Upper lobe of left lung (tissue), 6 donors: ENCODE measurements at regions not wholly inside any gene's neighbourhood (a gene's known extent, or its start where the extent isn't known, plus 50 kb on each side); places are given as distances from the start of the nearest gene placed in this dataset.

Experiments
- ATAC-seq, 2 donors: fragments of 200-7000 bp; cut with Tn5 transposase; one replicate each; pipeline ENCODE4 v1.9.1; 2022; ENCODE audit warnings: mild to moderate bottlenecking in 2 of 2, moderate library complexity in 2 of 2; ENCODE audit not compliant: low FRiP score in 2 of 2
- DNase-seq, 2 donors: peaks; one replicate each; pipeline ENCODE4 v3.0.0-alpha.2; 2019 to 2020
- H3K27ac ChIP-seq, 4 donors: fragments of 200-600 bp; sonication (generic); one replicate each; pipeline ENCODE4 v1.5.1; 2016 to 2019
- H3K27me3 ChIP-seq, 4 donors: fragments of 200-600 bp; sonication (generic); one replicate each; pipeline ENCODE4 v1.5.1; 2017 to 2019
- H3K36me3 ChIP-seq, 4 donors: fragments of 200-600 bp; sonication (generic); one replicate each; pipeline ENCODE4 v1.5.1; 2016 to 2019
- H3K4me1 ChIP-seq, 4 donors: fragments of 200-600 bp; sonication (generic); one replicate each; pipeline ENCODE4 v1.5.1; 2018 to 2019
- H3K4me3 ChIP-seq, 4 donors: fragments of 200-600 bp; sonication (generic); one replicate each; pipeline ENCODE4 v1.5.1; 2017 to 2019; ENCODE audit warnings: mild to moderate bottlenecking in 2 of 4, moderate library complexity in 1 of 4
- H3K9me3 ChIP-seq, 4 donors: fragments of 200-600 bp; sonication (generic); one replicate each; pipeline ENCODE4 v1.5.1; 2018 to 2019
- EP300 ChIP-seq, 4 donors: sonication (generic); formaldehyde crosslinking; IDR thresholded peaks; one replicate each; pipeline ENCODE4 v1.5.1; 2017; ENCODE audit warnings: antibody characterized with exemption in 4 of 4, control low read depth in 2 of 4
- POLR2A ChIP-seq, 4 donors: fragments of 450-650 bp; IDR thresholded peaks; one replicate each; pipeline ENCODE4 v1.5.1; 2016 to 2017; ENCODE audit warnings: antibody characterized with exemption in 4 of 4, mild to moderate bottlenecking in 2 of 4
- POLR2AphosphoS5 ChIP-seq, 2 donors: sonication (generic); formaldehyde crosslinking; IDR thresholded peaks; one replicate each; pipeline ENCODE4 v1.5.1; 2017; ENCODE audit warnings: antibody characterized with exemption in 2 of 2
- WGBS, 2 donors: methylation state at CpG; one replicate each; pipeline ENCODE4 v1.1.5; 2017 to 2018; 5-methylcytosine and 5-hydroxymethylcytosine counted together
- TF ChIP-seq, protein P1 (sequence below), 6 experiments: fragments of 450-650 bp in 4 of 6; fragments of 200-600 bp in 2 of 6; sonication (generic) in 2 of 6; IDR thresholded peaks; one replicate each; pipeline ENCODE4 v1.5.1; 2016 to 2019; ENCODE audit warnings: antibody characterized with exemption in 6 of 6
- donor health status: DM: no; HTN: no; CAD: no; lungs with moderate emphysema.
- donor health status: DM: no; HTN: yes; CAD: no; lungs with severe emphysema.

DNA sequence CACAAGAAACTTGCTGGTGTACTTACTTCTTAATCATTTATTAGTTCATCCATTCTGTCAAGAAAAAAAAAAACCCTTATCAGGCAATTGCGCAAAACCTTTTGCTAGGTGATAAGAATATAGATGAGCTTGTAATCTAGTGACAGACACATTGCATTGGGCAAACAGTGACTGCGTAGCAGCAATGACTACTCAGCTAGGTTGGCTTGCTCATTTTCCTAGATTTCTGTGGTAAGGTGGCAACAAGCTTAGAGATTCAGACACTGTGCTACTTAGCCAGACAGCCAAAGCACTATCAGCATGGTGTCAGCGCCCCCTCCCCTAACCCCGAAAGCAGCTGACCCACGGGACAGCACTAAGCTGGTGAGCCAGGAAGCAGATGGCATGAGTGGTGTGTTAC is 203.1 kb downstream of the BARHL2 start:
- Histone ChIP-seq H3K4me1 (no peaks in the 10 kb centered on the region), H3K27ac (no peak overlapping the region), H3K9me3 (peaks cover 0 to 5% (median 0%) of the 10 kb centered on the region in 4 donors), H3K27me3 (no peaks in the 10 kb centered on the region), H3K36me3 (no peaks in the 10 kb centered on the region), H3K4me3 (no peak overlapping the region)
- ATAC-seq (no peak), DNase-seq (no peak)
- no peak for TF ChIP-seq POLR2AphosphoS5 (IDR thresholded peaks at IDR 0.05)
- TF ChIP-seq, protein P1, sequence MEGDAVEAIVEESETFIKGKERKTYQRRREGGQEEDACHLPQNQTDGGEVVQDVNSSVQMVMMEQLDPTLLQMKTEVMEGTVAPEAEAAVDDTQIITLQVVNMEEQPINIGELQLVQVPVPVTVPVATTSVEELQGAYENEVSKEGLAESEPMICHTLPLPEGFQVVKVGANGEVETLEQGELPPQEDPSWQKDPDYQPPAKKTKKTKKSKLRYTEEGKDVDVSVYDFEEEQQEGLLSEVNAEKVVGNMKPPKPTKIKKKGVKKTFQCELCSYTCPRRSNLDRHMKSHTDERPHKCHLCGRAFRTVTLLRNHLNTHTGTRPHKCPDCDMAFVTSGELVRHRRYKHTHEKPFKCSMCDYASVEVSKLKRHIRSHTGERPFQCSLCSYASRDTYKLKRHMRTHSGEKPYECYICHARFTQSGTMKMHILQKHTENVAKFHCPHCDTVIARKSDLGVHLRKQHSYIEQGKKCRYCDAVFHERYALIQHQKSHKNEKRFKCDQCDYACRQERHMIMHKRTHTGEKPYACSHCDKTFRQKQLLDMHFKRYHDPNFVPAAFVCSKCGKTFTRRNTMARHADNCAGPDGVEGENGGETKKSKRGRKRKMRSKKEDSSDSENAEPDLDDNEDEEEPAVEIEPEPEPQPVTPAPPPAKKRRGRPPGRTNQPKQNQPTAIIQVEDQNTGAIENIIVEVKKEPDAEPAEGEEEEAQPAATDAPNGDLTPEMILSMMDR (IDR thresholded peaks at IDR 0.05) = no peak
- TF ChIP-seq POLR2A (IDR thresholded peaks at IDR 0.05) = no peak
- WGBS, 2 donors = 80 to 84% methylated on average over 3 to 5 of the region's 5 CpGs

DNA sequence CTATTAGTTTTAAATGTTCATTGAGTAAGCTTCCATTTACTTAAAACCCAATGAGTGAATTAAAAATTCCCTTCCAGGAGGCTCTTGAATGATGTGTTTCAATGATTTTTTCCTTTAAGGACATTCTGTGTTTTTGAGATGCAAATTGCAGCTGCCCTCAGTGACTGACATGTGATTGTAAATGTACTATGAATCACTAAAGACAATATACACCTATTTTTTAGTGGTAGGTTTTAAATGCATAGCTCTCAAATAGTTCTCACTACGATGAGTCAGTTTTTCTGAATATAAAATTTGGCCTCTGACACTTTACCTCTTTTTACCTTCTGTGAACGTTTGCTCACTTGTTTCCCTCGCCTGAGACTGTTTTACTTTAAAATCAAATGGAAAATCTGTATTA is 204.7 kb downstream of the BARHL2 start:
- no peaks in the 10 kb centered on the region for H3K36me3 ChIP-seq
- H3K4me3 ChIP-seq = no peak overlapping the region
- WGBS, 2 donors = 72 to 78% methylated on average over 3 of the region's 3 CpGs
- H3K27me3 ChIP-seq = no peaks in the 10 kb centered on the region
- H3K4me1 ChIP-seq = no peaks in the 10 kb centered on the region
- H3K9me3 ChIP-seq = no peaks in the 10 kb centered on the region
- ATAC-seq (no peak), DNase-seq (no peak)
- TF ChIP-seq, protein P1 (IDR thresholded peaks at IDR 0.05) = no peak
- H3K27ac ChIP-seq = no peak overlapping the region

DNA sequence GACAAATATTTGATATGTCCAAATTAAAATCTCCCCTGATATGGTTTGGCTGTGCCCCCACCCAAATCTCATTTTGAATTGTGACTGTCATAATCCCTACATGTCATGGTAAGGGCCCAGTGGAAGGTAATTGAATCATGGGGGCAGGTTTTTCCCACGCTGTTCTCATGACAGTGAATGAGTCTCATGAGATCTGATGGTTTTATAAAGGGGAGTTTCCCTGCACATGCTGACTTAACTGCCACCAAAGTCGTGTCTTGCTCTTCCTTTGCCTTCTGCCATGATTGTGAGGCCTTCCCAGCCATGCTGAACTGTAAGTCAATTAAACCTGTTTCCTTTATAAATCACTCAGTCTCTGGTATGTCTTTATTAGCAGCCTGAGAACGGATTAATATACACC is 207.0 kb downstream of the BARHL2 start:
- H3K36me3 ChIP-seq = no peaks in the 10 kb centered on the region
- WGBS, 2 donors = 73 to 78% methylated on average over 3 of the region's 3 CpGs
- no peaks in the 10 kb centered on the region for H3K4me1 ChIP-seq
- DNase-seq (no peak), ATAC-seq (no peak)
- H3K27ac ChIP-seq = no peak overlapping the region
- H3K4me3 ChIP-seq = no peak overlapping the region
- no peaks in the 10 kb centered on the region for H3K27me3 ChIP-seq
- no peak for TF ChIP-seq POLR2AphosphoS5 (IDR thresholded peaks at IDR 0.05)
- TF ChIP-seq POLR2A (IDR thresholded peaks at IDR 0.05) = no peak
- no peak for TF ChIP-seq EP300 (IDR thresholded peaks at IDR 0.05)
- TF ChIP-seq, protein P1 (IDR thresholded peaks at IDR 0.05) = no peak
- no peaks in the 10 kb centered on the region for H3K9me3 ChIP-seq

DNA sequence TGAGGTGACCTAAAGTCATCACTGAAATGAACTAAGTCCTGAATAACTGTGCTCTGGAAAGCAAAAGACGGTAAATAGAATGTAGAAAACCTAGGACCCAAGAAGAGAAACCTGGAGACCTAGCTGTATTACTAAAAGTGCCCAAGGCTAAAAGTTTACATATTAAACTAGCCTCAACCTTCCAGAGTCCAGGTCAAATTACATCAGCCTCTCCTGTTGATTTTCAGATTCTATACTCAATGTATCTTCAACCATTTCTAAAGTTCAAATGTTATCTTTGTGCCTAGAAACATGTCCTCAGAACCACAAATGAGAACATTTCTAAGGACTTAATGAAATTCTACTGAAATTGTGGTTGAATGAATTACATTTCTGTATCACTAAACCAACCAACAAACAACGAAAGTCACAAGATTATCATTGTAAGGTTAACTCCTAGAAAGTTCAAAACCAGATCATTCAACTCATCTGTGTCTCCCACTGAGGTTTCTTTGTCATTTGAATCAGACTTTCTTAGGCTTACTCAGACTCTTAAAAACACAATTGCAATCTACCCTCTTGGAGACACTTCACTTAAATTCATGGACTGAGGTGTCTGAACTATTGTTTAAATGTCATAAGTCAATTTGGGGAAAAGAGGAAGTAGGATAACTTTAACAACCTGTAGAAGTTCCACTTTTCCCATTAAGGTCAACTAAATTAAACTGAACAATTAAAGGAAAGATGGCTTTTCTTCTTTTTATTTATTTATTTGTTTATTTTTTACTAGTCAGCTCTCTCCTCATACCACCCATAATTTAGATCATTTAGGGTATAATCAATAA is 207.7 kb downstream of the BARHL2 start:
- Histone ChIP-seq H3K36me3 (no peaks in the 10 kb centered on the region), H3K27ac (no peak overlapping the region), H3K4me1 (no peaks in the 10 kb centered on the region), H3K9me3 (no peaks in the 10 kb centered on the region), H3K27me3 (no peaks in the 10 kb centered on the region), H3K4me3 (no peak overlapping the region)
- DNase-seq = no peak
- TF ChIP-seq POLR2A (IDR thresholded peaks at IDR 0.05) (no peak), EP300 (IDR thresholded peaks at IDR 0.05) (no peak), POLR2AphosphoS5 (IDR thresholded peaks at IDR 0.05) (no peak)
- TF ChIP-seq, protein P1 (IDR thresholded peaks at IDR 0.05) = no peak
- WGBS, 2 donors = 80 to 85% methylated on average over 2 of the region's 2 CpGs
- no peak for ATAC-seq
